Amygdala (tissue), 56 donors: ENCODE measurements at regions not wholly inside any gene's neighbourhood (a gene's known extent, or its start where the extent isn't known, plus 50 kb on each side); places are given as distances from the start of the nearest gene placed in this dataset.
"Not testable (repeated sequence)": the region's sequence is repeated elsewhere in the genome, so short reads cannot be mapped to it uniquely, and the experiment has no call there.

Experiments used
- DNase-seq, 56 donors: peaks; one replicate each; lab custom pipeline; 2025; lab: John Stamatoyannopoulos, UW

DNA sequence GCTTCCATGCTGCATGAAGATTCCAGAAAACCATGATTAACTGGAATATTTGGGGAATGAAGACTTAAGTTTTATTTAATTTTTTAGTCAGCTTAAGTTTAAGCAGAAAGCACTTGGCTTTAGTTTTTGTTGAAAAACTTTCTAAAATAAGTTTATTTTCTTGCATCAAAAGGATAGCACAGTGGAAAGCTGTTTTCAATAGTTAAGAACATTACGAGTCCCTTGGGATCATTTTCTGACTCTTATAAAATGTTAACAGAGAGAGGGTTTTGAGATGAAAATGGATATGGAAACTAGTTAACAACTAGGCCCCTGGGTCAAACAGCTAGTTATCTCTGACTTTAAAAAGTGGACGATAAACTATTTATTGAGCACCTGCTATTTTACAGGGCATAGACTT, 181.9 kb upstream of the SLC38A2 start:
- DNase-seq, result no peak

DNA sequence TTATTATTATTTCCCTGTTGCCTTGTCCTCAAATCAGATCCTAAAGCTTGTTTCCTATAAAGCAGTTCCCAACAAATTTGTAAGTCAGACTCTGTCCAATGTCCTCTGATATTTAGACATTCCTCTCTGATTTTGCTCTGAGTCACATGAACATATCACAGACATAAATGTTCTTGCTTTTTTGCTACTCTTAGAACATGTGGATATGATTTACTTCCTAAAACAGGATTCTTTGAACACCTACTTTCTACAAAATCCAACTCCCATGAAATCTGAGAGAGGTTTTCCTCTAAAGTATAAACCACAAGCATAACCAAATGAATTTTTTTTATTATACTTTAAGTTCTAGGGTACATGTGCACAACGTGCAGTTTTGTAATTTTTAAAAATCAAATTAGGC, 181.3 kb upstream of the SLC38A2 start:
- no peak for DNase-seq

DNA sequence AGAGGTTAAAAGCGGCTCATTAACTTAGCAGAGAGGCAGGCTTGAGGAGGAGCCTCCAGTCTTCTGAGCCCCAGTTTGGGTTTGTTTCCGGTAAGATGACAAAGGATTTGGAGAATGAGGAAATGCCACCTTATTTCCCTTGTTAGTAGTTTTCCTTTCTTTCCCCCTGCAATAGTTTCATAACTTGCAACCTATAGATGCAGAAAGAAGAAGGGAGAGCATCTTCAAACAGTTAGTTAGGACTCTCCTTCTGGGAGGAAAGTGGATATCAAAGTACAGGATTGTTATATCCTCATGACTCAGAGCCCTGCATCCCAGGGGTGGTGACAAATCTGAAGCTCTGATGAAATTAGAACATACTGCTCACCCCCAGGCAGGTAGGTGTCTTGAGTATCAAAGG, 180.7 kb upstream of the SLC38A2 start:
- DNase-seq, result no peak

DNA sequence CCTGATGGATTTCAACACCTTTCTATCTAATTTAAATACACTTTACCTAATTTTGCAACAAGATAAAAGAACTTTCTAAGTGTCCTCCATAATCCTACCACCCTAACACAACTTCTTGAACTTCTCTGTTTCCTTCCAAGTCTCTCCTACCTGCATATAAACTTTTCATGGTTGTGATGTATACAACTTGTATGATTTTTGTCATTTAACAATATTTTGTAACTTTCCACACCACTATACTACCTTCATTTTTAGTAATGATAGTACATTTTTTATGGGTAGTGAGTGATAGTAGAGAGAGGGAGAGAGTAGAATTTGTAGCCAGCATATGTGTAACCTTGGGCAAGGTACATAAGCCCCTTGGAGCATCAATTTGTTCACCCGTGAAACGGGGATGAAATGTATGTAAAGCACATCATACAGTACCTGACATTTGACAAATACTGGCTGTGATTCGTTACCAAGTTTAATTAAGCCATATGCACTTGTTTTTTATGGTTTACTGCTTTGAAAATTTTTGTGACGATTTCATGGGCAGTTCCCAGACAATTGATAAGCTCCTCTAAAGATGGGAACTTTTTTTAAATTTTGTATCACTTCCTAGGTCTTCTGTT, 177.8 kb upstream of the SLC38A2 start:
- DNase-seq, result no peak

DNA sequence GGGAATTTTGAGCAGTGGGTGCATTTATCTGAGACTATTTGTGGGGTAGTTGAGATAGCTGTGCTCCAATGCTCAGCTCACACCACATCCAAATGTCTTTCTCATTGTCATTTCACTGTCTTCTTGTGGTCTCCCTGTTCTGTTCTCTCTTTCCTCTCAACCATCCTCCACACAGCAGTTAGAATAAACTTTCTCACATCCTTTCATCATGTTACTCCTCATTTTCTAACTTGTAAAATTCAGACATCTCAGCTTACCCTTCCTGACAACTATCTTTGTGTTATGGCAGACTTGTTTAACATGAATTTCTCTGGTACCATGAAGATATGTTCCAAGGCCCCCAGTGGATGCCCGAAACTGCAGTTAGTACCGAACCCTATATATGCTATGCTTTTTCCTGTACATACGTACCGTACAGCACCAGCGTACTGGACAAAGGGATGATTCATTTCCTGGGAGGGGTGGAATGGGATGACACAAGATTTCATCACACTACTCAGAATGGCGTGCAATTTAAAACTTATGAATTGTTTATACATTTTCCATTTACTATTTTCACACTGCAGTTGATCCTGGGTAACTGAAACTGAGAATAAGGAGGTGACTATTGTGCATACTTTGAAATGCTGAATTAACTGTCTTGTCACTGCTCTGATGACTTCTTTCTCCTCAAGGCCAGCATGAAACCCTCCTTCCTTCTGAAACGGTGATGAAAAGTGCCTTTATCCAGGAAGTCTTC, 177.1 kb upstream of the SLC38A2 start:
- DNase-seq, result no peak

DNA sequence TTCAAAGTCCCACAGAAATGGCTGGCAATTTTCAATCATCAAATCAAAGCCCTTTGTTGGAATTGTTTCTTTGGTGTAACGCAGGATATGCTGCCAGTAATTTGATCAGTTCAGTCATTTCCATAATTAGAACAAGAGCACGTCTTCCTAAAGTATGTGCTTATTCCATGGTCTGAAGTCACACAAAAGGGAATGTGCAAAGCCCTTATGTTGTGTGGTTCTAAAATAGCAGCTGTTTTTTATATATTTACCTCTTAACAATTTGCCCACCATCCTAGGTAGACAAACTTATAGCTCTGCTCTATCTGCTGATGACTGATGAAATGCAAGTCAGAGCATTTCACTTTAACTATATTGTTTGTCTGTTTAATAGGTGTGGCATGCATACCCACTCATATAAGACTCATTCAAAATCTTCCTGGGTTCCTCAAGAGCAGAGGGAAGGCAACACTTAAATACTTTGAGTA, 176.1 kb upstream of the SLC38A2 start:
- DNase-seq, result no peak

DNA sequence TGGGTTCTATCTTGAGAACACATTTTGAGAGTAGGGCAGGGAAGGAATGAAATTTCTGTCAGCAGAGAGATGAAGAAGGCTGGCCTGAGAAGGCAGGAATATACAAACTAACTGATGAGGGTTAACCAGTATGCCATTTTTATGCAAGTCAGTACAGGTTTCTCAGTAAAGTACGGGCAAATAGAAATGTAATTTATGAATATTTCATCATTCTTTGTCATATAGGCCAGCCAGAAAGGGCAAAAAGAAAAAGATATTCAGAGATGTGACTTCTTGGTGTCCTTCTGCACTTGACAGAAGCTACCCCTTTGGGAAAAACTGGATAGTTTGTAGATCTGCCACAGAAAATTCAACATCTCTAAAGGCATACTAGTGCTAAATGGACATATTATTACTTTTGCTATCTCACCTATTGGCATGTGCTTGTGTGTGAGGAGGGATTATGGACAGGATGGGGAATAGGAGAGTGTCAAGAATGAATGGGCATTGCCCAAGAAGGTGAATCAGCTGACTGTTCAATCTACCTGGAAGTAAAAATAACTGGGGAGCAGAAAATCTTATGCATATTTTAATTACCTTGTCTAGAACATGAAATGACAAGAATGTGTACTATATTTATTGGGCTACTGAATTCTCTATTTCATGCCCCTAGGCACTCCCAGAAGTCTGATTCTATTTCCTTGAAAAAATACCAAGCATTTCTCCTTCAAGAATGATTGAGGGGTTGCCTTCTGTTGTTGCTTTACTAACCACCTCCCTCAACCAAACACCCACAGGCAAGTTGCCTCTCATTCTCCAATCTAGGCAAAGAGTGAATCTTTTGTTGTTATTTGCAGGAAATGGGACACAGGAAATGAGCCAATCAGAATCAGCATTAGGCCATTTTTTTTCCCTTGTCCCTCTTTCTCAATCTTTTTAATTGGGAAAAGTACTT, 175.1 kb upstream of the SLC38A2 start:
- DNase-seq, result no peak

DNA sequence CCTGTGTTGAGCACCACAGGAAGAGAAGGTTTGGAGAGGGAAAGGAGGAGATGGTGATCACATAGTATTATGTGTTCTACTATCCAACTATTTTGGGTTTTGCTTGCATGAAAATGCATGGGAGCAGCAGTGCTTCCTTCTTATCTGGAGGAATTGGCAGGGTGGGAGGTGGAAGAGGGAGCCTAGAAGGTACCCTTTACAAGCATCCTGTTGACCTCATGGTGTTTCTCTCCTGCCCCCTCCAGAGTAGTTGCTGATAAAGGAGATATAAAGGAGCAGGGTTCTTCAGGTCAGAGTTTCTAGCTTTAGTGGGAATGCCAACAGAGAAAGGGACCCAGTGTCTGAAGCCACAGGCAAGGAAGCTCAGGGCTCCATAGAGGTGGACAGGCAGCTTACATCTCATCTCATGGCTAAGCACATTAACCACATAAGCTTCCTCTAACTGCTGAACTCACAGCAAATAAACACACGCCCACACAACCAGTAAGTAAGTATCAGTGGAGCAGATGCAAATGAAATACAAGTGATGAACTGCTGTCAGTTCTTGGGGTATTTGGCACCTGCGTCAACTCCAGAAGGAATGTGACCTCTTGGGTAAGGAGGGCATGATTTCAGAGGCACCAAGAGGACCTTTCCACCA, 174.2 kb upstream of the SLC38A2 start:
- DNase-seq, result no peak

DNA sequence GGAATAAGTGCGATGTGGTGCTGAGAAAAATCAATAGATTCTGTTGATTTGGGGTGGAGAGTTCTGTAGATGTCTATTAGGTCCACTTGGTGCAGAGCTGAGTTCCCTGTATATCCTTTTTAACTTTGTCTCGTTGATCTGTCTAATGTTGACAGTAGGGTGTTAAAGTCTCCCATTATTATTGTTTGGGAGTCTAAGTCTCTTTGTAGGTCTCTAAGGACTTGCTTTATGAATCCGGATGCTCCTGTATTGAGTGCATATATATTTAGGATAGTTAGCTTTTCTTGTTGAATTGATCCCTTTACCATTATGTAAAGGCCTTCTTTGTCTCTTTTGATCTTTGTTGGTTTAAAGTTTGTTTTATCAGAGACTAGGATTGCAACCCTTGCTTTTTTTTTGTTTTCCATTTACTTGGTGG, 170.8 kb upstream of the SLC38A2 start:
- not testable (repeated sequence) for DNase-seq

DNA sequence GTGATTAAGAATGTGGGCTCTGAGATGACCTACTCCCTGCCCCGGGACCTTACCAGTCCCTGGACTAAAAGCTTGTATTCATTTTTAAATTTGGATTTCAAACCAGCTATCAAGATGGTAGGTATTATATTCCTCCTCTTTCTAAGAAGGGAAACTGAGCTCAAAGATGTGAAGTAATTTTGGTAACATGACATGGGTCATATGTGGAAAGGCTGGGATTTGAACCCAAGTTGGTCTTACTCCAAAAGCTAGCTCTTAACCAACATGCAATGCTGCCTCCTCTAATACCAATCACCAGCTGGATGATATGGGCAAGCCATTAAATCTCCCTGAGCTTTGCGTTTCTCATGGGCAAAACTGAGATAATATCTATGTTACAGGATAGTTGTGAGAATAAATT, 166.4 kb upstream of the SLC38A2 start:
- DNase-seq, result no peak

DNA sequence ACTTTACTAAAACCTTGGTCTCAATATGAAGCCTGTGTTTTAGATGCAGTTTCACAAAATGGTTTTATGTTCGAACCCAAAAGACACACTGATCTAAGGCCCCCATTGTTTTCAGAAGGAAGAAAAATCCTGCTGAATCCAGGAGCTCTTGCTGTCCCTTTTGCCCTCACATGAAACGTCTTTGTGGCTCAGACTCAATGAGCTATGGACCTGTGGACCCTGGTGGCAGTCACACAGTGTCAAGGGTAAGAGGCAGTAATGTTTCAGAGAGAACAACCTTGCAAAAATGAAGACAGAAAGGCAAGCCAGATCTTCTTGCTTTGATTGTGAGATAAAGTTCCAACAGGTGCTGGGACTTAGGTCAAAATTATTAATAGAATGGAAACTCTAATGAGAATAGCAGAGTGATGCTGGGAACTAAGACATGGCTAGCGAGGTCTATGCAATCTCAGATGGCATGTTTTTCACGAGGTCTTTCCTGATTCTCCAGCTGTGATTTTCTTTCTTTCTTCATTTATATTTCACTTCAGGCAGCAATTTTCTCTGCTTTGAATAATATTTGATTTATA, 164.9 kb upstream of the SLC38A2 start:
- no peak for DNase-seq

DNA sequence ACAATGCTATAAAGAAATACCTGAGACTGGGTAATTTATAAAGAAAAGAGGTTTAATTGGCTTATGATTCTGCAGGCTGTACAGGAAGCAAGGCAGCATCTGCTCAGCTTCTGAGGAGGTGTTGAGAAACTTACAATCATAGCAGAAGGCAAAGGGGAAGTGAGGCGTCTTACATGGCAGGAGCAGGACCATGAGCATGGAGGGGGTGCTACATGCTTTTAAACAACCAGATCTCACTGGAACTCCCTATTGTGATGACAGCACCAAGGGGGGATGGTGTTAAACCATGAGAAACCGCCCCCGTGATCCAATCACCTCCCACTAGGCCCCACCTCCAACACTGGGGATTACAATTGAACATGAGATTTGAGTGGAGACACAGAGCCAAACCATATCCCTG, 163.7 kb upstream of the SLC38A2 start:
- not testable (repeated sequence) for DNase-seq

DNA sequence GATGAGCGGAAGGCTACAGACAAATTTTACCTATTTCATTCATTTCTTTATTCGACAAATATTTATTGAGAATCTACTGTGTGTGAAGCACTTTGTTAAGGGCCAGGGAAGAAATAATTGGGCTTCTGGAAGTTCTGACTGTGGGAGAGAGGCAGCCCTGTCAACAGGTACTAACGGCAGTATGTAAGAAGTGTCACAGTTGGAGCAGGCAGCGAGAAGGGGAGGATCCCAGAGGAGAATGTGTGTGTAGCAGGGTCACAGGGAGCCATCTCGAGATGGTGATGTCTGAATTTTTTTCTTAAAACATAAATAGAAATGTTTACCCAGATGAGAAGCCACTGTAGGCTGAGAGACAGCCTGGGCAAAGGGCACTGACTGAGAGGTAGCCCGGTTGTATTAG, 163.3 kb upstream of the SLC38A2 start:
- DNase-seq, result no peak

DNA sequence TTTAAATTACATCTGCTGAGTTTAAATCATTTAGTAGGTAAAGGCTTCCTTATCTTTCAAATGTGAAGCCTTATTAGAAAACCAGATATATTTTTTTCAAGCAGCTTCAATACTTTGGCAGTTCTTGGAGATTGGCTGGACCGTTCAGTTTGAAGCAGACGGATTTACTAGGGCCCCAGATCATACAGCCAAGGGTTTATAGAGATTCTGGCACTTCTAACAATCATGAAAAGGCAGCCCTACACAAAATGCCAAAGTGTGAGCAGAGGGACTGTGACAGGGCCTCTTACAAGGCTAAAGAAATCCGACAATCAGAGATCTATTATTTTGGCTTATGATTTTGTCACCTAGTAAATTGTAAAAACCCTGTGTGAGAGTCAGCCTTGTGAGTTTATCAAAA, 162.8 kb upstream of the SLC38A2 start:
- DNase-seq, result no peak

DNA sequence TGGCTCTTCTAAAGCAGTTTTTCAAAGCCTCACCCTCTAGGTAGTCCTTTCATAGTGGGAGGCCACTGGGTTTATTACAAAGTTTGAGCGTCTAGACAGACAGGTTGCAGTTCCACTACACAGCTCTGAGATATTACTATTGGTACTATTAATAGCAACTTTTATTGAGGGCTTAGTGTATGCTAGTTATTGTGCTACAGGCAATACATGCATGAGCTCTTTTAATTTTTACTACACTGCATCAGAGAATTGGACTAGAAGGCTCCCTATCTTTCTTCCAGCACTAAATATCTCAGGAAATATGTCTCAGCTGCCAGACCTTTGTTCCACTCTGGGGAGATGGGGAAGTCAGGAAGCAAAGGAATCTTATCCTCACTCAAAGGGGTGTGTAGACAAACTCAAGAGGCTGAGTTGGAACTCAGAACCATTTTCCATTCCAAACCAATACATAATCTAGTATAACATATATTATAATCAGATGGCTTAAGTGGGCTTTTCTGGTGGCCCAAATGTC, 161.8 kb upstream of the SLC38A2 start:
- DNase-seq, result no peak

DNA sequence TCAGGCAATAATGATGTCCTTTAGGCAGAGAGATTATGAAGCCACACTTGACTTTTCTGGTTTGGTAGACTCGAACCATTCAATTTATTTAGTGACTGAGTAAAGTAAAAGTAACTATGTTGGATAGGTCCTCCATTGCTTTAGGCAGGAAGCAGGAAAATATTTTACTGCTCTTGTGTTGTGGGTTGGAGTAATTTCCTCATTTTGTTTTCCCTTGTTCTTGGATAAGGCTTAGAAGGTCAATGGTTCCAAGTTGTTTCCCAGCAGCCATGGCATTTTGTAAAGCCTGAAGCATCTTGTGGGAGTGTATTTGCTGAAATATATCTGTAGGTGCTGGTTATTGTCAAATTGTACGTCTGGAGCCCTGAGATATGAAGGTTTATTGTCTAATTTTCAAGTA, 161.2 kb upstream of the SLC38A2 start:
- DNase-seq, result no peak

DNA sequence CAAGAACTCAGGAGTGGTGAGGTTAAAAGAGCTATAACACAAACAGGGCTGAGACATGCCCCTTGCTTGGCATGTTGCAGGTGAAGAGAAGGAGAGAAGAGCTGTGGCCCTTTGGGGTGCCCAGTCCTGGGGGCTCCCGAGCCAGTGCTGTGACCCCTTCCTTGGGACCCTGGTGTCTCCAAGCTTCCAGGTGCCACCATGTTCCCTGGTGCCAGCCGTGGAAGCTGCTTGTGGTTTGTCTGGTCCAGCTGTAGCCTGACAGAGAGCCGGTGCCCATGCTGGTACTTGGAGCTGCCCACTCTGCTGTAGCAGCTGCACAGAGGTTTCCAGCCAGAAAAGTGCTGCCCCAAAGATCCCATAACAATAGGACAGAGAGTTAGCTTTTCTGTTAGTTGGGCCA, 159.2 kb upstream of the SLC38A2 start:
- DNase-seq, result no peak

DNA sequence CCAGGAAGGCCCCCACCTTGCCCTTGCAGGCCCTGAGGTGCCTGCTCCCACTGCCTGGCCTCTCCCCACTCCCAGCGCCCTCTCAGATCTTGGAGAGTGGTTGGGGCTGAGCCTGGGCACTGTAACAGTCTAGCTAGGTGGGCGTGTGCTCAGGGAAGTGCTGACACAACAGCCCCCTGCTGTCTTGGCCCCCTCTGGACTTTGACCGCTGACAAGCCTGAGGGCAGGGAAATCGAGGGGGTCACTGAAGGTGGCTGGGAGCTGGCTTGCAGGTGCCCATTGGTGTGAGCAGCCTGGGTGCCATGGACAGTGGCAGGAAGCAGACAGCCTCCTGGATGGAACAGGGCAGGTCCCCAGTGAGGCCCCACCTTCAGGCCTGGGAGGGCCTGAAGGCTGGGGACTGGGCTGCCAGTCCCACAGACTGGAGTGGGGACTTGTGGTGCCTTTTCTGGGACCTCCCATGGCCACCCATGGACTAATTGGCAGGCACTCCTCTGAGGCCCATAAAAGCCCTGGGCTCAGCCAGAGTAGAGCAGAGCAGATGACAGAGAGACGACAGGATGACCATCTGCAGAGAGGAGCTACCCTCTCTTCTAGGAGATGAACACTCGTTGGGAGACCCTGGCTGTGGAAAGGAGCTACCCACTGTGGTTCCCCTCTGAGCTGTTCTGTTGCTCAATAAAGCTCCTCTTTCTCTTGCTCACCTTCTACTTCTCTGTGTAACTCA, 158.6 kb upstream of the SLC38A2 start:
- DNase-seq, result no peak

DNA sequence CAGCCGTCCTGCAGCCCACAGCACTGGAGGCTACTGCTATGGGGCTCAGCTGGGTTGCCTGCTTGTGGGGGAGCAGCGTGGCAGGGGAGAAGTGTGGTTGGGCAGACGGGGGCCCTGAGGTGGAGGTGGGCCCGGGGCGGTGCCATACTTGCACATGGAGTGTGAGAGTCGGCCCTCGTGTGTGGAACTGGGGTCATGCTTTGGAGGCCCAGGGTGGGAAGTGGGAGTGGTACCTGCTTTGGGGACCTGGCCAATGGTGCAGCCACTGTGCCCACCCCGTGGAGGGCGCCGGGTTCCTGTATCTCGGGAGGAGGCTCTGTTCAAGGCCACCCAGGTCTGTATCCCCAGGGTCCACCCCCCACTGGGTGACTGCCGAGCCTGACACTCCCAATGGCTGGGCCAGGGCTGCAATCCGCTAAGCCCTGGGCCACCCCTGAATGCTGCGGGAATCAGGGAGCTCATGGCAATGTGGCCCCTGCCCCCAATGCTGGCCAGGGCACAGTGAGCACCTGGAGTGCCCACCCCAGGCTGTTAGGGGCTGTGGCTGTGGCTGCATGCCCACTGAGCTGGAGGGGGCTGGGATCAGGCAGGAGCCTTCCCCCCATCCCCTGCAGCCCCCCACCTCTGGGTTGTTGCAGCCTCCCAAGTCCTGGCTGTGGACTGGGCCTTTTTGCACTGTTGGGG, 157.9 kb upstream of the SLC38A2 start:
- no peak for DNase-seq
